GM23338 (cell line): ENCODE measurements at regions not wholly inside any gene's neighbourhood (a gene's known extent, or its start where the extent isn't known, plus 50 kb on each side); places are given as distances from the start of the nearest gene placed in this dataset.

Source experiments
- CREB1 ChIP-seq: fragments of 250-450 bp; sonication (Bioruptor Pico); IDR thresholded peaks from 2 replicates; pipeline ENCODE4 v1.5.0; 2020; ENCODE audit warnings: low read depth, mild to moderate bottlenecking, moderate library complexity
- CTCF ChIP-seq, 2 experiments: fragments of 200-600 bp in 1 of 2; sonication (generic) in 1 of 2; conservative IDR thresholded peaks; 2 replicates each; pipeline versions ENCODE4 v1.5.1 to v1.6.1; 2016 to 2017; ENCODE audit warnings: antibody characterized with exemption in 2 of 2, low read depth in 2 of 2, mild to moderate bottlenecking in 2 of 2, moderate library complexity in 1 of 2
- ETS1 ChIP-seq: IDR thresholded peaks from 2 replicates; pipeline ENCODE4 v1.6.1; 2016; ENCODE audit warnings: antibody characterized with exemption
- EZH2 ChIP-seq: fragments of 200-600 bp; sonication (generic); IDR thresholded peaks from one replicate; pipeline ENCODE4 v1.8.0; 2017; ENCODE audit warnings: antibody characterized with exemption, mild to moderate bottlenecking, low read depth; ENCODE audit not compliant: unreplicated experiment
- EZH2phosphoT487 ChIP-seq: fragments of 200-600 bp; sonication (generic); IDR thresholded peaks from one replicate; pipeline ENCODE4 v1.8.1; 2018; ENCODE audit warnings: antibody characterized with exemption; ENCODE audit not compliant: unreplicated experiment
- JUNB ChIP-seq: IDR thresholded peaks from one replicate; pipeline ENCODE4 v1.6.1; 2016; ENCODE audit warnings: antibody characterized with exemption; ENCODE audit not compliant: unreplicated experiment
- POLR2AphosphoS5 ChIP-seq: IDR thresholded peaks from 2 replicates; pipeline ENCODE4 v1.6.1; 2016; ENCODE audit warnings: antibody characterized with exemption, low read depth
- REST ChIP-seq: IDR thresholded peaks from one replicate; pipeline ENCODE4 v1.6.1; 2018; ENCODE audit warnings: antibody characterized with exemption; ENCODE audit not compliant: unreplicated experiment
- ZNF114 ChIP-seq: fragments of 250-450 bp; sonication (Bioruptor Pico); IDR thresholded peaks from 2 replicates; pipeline ENCODE4 v1.5.0; 2020; ENCODE audit warnings: mild to moderate bottlenecking, moderate library complexity
- ZNF331 ChIP-seq: fragments of 250-450 bp; sonication (Bioruptor Pico); IDR thresholded peaks from 2 replicates; pipeline ENCODE4 v1.5.0; 2020; ENCODE audit warnings: low read depth, mild to moderate bottlenecking, moderate library complexity

GRCh38 chr2:21281384-21281783, 157.6 kb downstream of the TDRD15 start:
- TF ChIP-seq POLR2AphosphoS5 (no peak), CTCF (conservative IDR thresholded peaks at IDR 0.05; ENCODE audit: low read depth in 2 of 2) (no peak), EZH2phosphoT487 (no peak), EZH2 (no peak), ZNF331 (CRISPR knock-in tag) (no peak), ETS1 (no peak), REST (no peak), CREB1 (CRISPR knock-in tag) (no peak), ZNF114 (CRISPR knock-in tag) (no peak), JUNB (no peak)
